GM12891 (cell line): ENCODE measurements at regions not wholly inside any gene's neighbourhood (a gene's known extent, or its start where the extent isn't known, plus 50 kb on each side); places are given as distances from the start of the nearest gene placed in this dataset.

Experiments
- PAX5 ChIP-seq: IDR thresholded peaks from 2 replicates; pipeline ENCODE4 v1.6.1; 2011; ENCODE audit warnings: low read length, moderate library complexity, mild to moderate bottlenecking; ENCODE audit not compliant: insufficient read depth, severe bottlenecking
- POLR2A ChIP-seq: IDR thresholded peaks from 2 replicates; pipeline ENCODE4 v1.6.1; 2011; ENCODE audit warnings: low read depth, low read length, control low read depth
- POLR2AphosphoS5 ChIP-seq: IDR thresholded peaks from 2 replicates; pipeline ENCODE4 v1.6.1; 2011; ENCODE audit warnings: low read depth, low read length, control low read depth
- SPI1 ChIP-seq: IDR thresholded peaks from 2 replicates; pipeline ENCODE4 v1.6.1; 2011; ENCODE audit warnings: low read depth, low read length, control low read depth
- TAF1 ChIP-seq: IDR thresholded peaks from 2 replicates; pipeline ENCODE4 v1.6.1; 2011; ENCODE audit warnings: low read depth, low read length, control low read depth

GRCh38 chr18:66209656-66210055, 394.2 kb downstream of the CDH19 start:
- TF ChIP-seq POLR2A (no peak), POLR2AphosphoS5 (no peak), TAF1 (no peak), SPI1 (no peak), PAX5 (no peak)
